ENCODE measurements at regions not wholly inside any gene's neighbourhood (a gene's known extent, or its start where the extent isn't known, plus 50 kb on each side); places are given as distances from the start of the nearest gene placed in this dataset.
A peak's percentile ranks its signal among the peaks of the same experiment; 100 is the strongest.

GRCh38 chr21:28135646-28136045 lies 857.0 kb downstream of the LTN1 start:
- Mint-ChIP-seq H3K4me1 (peaks cover 18% of the 10 kb centered on the region), H3K36me3 (no peaks in the 10 kb centered on the region), H3K9me3 (peaks cover 3 to 14% (median 4%) of the 10 kb centered on the region in 7 donors), H3K27me3 (ENCODE audit: low read depth in 3 of 3) (peaks cover 0 to 2% (median 0%) of the 10 kb centered on the region in 3 donors), H3K27ac (peak overlapping the region; percentile 79 to 92 (median 84)), H3K4me3 (peak overlapping the region in 1 of 2 donors; percentile 50)
- H2AFZ ChIP-seq (ENCODE audit: insufficient read depth, low read depth, low read length, poor library complexity, severe bottlenecking), result no peak overlapping the region
- intact Hi-C loops (cut with micrococcal nuclease), result loop anchor here (10.0 kb wide), 2 partner anchors 89 to 99 kb away; no protein-coding TSS in a partner anchor
- peak overlapping the region; percentile 62 to 70 for H3K27ac ChIP-seq (ENCODE audit: low read depth in 1 of 2, low read length in 2 of 2)
- H3K4me2 ChIP-seq (replicated peaks; ENCODE audit: extremely low read depth, low read length, poor library complexity, severe bottlenecking), result peak overlapping the region; percentile 59
- 40% methylated on average over 1 of the region's 2 CpGs for WGBS (ENCODE audit: insufficient coverage)
- no peaks in the 10 kb centered on the region for H3K27me3 ChIP-seq (ENCODE audit: control insufficient read depth in 2 of 2, insufficient read depth in 2 of 2, low read length in 2 of 2)
- peaks cover 19 to 28% of the 10 kb centered on the region in 2 donors for H3K4me1 ChIP-seq (ENCODE audit: control insufficient read depth in 1 of 2, insufficient read depth in 2 of 2, low read length in 2 of 2)
- peak overlapping the region in 1 of 3 experiments; percentile 54 for H3K4me3 ChIP-seq (replicated peaks in 1 of 3; ENCODE audit: low read depth in 2 of 3, low read length in 3 of 3)
- peak; percentile 76 to 93 (median 80) for DNase-seq
- no peaks in the 10 kb centered on the region for H3K36me3 ChIP-seq (replicated peaks in 1 of 2; ENCODE audit: control insufficient read depth in 1 of 2, insufficient read depth in 2 of 2, low read length in 2 of 2)
- H3K9ac ChIP-seq (ENCODE audit: insufficient read depth, low read length, poor library complexity, severe bottlenecking), result no peak overlapping the region
- H4K20me1 ChIP-seq (ENCODE audit: insufficient read depth, low read length), result no peaks in the 10 kb centered on the region
- H3K9me3 ChIP-seq (replicated peaks in 1 of 2; ENCODE audit: control insufficient read depth in 1 of 2, insufficient read depth in 1 of 2, low read length in 2 of 2), result peaks cover 7 to 16% of the 10 kb centered on the region in 2 donors
- no peak for TF ChIP-seq CTCF (IDR thresholded peaks at IDR 0.05)
- H3K79me2 ChIP-seq (ENCODE audit: insufficient read depth, low read length), result no peaks in the 10 kb centered on the region

- Histone ChIP-seq H3K4me2 (replicated peaks; ENCODE audit: extremely low read depth, low read length, poor library complexity, severe bottlenecking) (no peak overlapping the region), H4K20me1 (ENCODE audit: insufficient read depth, low read length) (no peaks in the 10 kb centered on the region), H3K27me3 (ENCODE audit: control insufficient read depth in 2 of 2, insufficient read depth in 2 of 2, low read length in 2 of 2) (no peaks in the 10 kb centered on the region), H3K27ac (ENCODE audit: low read depth in 1 of 2, low read length in 2 of 2) (no peak overlapping the region), H3K9ac (ENCODE audit: insufficient read depth, low read length, poor library complexity, severe bottlenecking) (no peak overlapping the region), H3K36me3 (replicated peaks in 1 of 2; ENCODE audit: control insufficient read depth in 1 of 2, insufficient read depth in 2 of 2, low read length in 2 of 2) (no peaks in the 10 kb centered on the region), H3K4me3 (replicated peaks in 1 of 3; ENCODE audit: low read depth in 2 of 3, low read length in 3 of 3) (no peak overlapping the region), H2AFZ (ENCODE audit: insufficient read depth, low read depth, low read length, poor library complexity, severe bottlenecking) (no peak overlapping the region), H3K4me1 (ENCODE audit: control insufficient read depth in 1 of 2, insufficient read depth in 2 of 2, low read length in 2 of 2) (peaks cover 19 to 28% of the 10 kb centered on the region in 2 donors), H3K9me3 (replicated peaks in 1 of 2; ENCODE audit: control insufficient read depth in 1 of 2, insufficient read depth in 1 of 2, low read length in 2 of 2) (peaks cover 7 to 8% of the 10 kb centered on the region in 2 donors), H3K79me2 (ENCODE audit: insufficient read depth, low read length) (no peaks in the 10 kb centered on the region)
- H3K4me1 Mint-ChIP-seq, result peaks cover 18% of the 10 kb centered on the region
- H3K4me3 Mint-ChIP-seq, result no peak overlapping the region
- DNase-seq, result no peak
- WGBS (ENCODE audit: insufficient coverage), result no CpG with 5 or more reads among the region's 2 CpGs
- no peak for TF ChIP-seq CTCF (IDR thresholded peaks at IDR 0.05)
- intact Hi-C loops (cut with micrococcal nuclease), result loop anchor here (10.0 kb wide), 2 partner anchors 92 to 102 kb away; no protein-coding TSS in a partner anchor
- peaks cover 3 to 16% (median 5%) of the 10 kb centered on the region in 7 donors for H3K9me3 Mint-ChIP-seq
- H3K27me3 Mint-ChIP-seq (ENCODE audit: low read depth in 3 of 3), result peaks cover 0 to 2% (median 0%) of the 10 kb centered on the region in 3 donors
- H3K27ac Mint-ChIP-seq, result no peak overlapping the region
- H3K36me3 Mint-ChIP-seq, result no peaks in the 10 kb centered on the region
These were observed 859.6 kb downstream of the LTN1 start for GRCh38 chr21:28133116-28133515.
